HG03571 (cell line): ENCODE measurements at regions not wholly inside any gene's neighbourhood (a gene's known extent, or its start where the extent isn't known, plus 50 kb on each side); places are given as distances from the start of the nearest gene placed in this dataset.

ENCODE experiments used
- ATAC-seq: cut with Tn5 transposase; IDR thresholded peaks from one replicate; pipeline ENCODE4 v1.9.1; 2021; ENCODE audit not compliant: unreplicated experiment

GRCh38 chr7:115106316-115106715 lies 184.4 kb downstream of the MDFIC start:
- ATAC-seq = no peak

- no peak for ATAC-seq
Observed at GRCh38 chr7:115102738-115103137, 180.8 kb downstream of the MDFIC start.

GRCh38 chr7:115101199-115101598 lies 179.3 kb downstream of the MDFIC start:
- ATAC-seq = no peak

- no peak for ATAC-seq
Observed at GRCh38 chr7:115099906-115100305, 178.0 kb downstream of the MDFIC start.

- no peak for ATAC-seq
Observed at GRCh38 chr7:115097175-115097671, 175.3 kb downstream of the MDFIC start.

GRCh38 chr7:115096262-115096661 lies 174.4 kb downstream of the MDFIC start:
- ATAC-seq = no peak

- ATAC-seq = no peak
Observed at GRCh38 chr7:115094163-115094562, 172.3 kb downstream of the MDFIC start.

GRCh38 chr7:115088893-115089292 lies 167.0 kb downstream of the MDFIC start:
- ATAC-seq = no peak

GRCh38 chr7:115087437-115087836 lies 165.5 kb downstream of the MDFIC start:
- no peak for ATAC-seq

GRCh38 chr7:115086146-115086841 lies 164.4 kb downstream of the MDFIC start:
- ATAC-seq = no peak

GRCh38 chr7:115085421-115085820 lies 163.5 kb downstream of the MDFIC start:
- ATAC-seq = no peak

GRCh38 chr7:115083935-115084334 lies 162.0 kb downstream of the MDFIC start:
- ATAC-seq = no peak

- no peak for ATAC-seq
Observed at GRCh38 chr7:115081772-115082171, 159.9 kb downstream of the MDFIC start.

- no peak for ATAC-seq
Observed at GRCh38 chr7:115078851-115079250, 157.0 kb downstream of the MDFIC start.

GRCh38 chr7:115078386-115078785 lies 156.5 kb downstream of the MDFIC start:
- no peak for ATAC-seq

GRCh38 chr7:115070311-115070710 lies 148.4 kb downstream of the MDFIC start:
- ATAC-seq = no peak
